Bone marrow (tissue), 2 donors: ENCODE measurements at regions not wholly inside any gene's neighbourhood (a gene's known extent, or its start where the extent isn't known, plus 50 kb on each side); places are given as distances from the start of the nearest gene placed in this dataset.
A peak's percentile ranks its signal among the peaks of the same experiment; 100 is the strongest.

ENCODE experiments used
- DNase-seq, 2 donors: peaks; one replicate each; lab custom pipeline; 2025; lab: John Stamatoyannopoulos, UW

- DNase-seq = no peak
These were observed 228.6 kb upstream of the STK17B start for GRCh38 chr2:196399722-196400691.

GRCh38 chr2:196403471-196403870 is 232.1 kb upstream of the STK17B start:
- DNase-seq = no peak

GRCh38 chr2:196404276-196404675 is 232.9 kb upstream of the STK17B start:
- DNase-seq = no peak

GRCh38 chr2:196407675-196408264 is 231.7 kb upstream of the CCDC150 start:
- no peak for DNase-seq

- DNase-seq = no peak
These were observed 230.1 kb upstream of the CCDC150 start for GRCh38 chr2:196409376-196409775.

GRCh38 chr2:196410008-196410407 is 229.5 kb upstream of the CCDC150 start:
- DNase-seq = no peak

- DNase-seq = no peak
These were observed 225.7 kb upstream of the CCDC150 start for GRCh38 chr2:196413821-196414274.

GRCh38 chr2:196415384-196415783 is 224.1 kb upstream of the CCDC150 start:
- DNase-seq = no peak

GRCh38 chr2:196420143-196420542 is 219.4 kb upstream of the CCDC150 start:
- no peak for DNase-seq

GRCh38 chr2:196421880-196422279 is 217.6 kb upstream of the CCDC150 start:
- DNase-seq = no peak

GRCh38 chr2:196422361-196422760 is 217.2 kb upstream of the CCDC150 start:
- no peak for DNase-seq

- DNase-seq = no peak
These were observed 213.4 kb upstream of the CCDC150 start for GRCh38 chr2:196426122-196426521.

GRCh38 chr2:196427986-196428634 is 211.4 kb upstream of the CCDC150 start:
- peak in 1 of 2 donors; percentile 31 for DNase-seq

- DNase-seq = no peak
These were observed 208.4 kb upstream of the CCDC150 start for GRCh38 chr2:196431076-196431475.

- DNase-seq = no peak
These were observed 207.6 kb upstream of the CCDC150 start for GRCh38 chr2:196431957-196432356.

- DNase-seq = no peak
These were observed 206.4 kb upstream of the CCDC150 start for GRCh38 chr2:196433116-196433515.

- no peak for DNase-seq
These were observed 205.3 kb upstream of the CCDC150 start for GRCh38 chr2:196434217-196434616.

- no peak for DNase-seq
These were observed 204.3 kb upstream of the CCDC150 start for GRCh38 chr2:196435189-196435588.

- DNase-seq = no peak
These were observed 201.9 kb upstream of the CCDC150 start for GRCh38 chr2:196437626-196438025.

GRCh38 chr2:196439760-196440159 is 199.8 kb upstream of the CCDC150 start:
- no peak for DNase-seq

- no peak for DNase-seq
These were observed 199.1 kb upstream of the CCDC150 start for GRCh38 chr2:196440413-196440812.

GRCh38 chr2:196441527-196441926 is 198.0 kb upstream of the CCDC150 start:
- no peak for DNase-seq

- no peak for DNase-seq
These were observed 197.3 kb upstream of the CCDC150 start for GRCh38 chr2:196442211-196442610.
